Activated naive CD4-positive, alpha-beta T cell treated with anti-CD3 and anti-CD28 coated beads, Interleukin-2, amount 10 ng/mL, durations not matched to agents 7 days and 5 days (primary cell): ENCODE measurements at regions not wholly inside any gene's neighbourhood (a gene's known extent, or its start where the extent isn't known, plus 50 kb on each side); places are given as distances from the start of the nearest gene placed in this dataset.

Source experiments
- CTCF ChIA-PET: fragments of 350-600 bp; sonication (Branson Sonifier 250); formaldehyde crosslinking; loops from one replicate; lab custom pipeline; 2021; ENCODE audit warnings: antibody characterized with exemption; lab: Charles Lee
- DNase-seq: peaks from one replicate; pipeline ENCODE4 v3.0.0-alpha.2; 2020
- H3K27ac Mint-ChIP-seq: one replicate; pipeline ENCODE4 v1.8.0; 2021; ENCODE audit warnings: mild to moderate bottlenecking, moderate library complexity, mixed read lengths
- H3K27me3 Mint-ChIP-seq: one replicate; pipeline ENCODE4 v1.8.0; 2021; ENCODE audit warnings: mild to moderate bottlenecking, mixed read lengths
- H3K36me3 Mint-ChIP-seq: one replicate; pipeline ENCODE4 v1.8.0; 2021; ENCODE audit warnings: mixed read lengths
- H3K4me1 Mint-ChIP-seq: one replicate; pipeline ENCODE4 v1.8.0; 2021; ENCODE audit warnings: mixed read lengths
- H3K4me3 Mint-ChIP-seq: one replicate; pipeline ENCODE4 v1.8.0; 2021; ENCODE audit warnings: mild to moderate bottlenecking, moderate library complexity, mixed read lengths
- H3K9me3 Mint-ChIP-seq: one replicate; pipeline ENCODE4 v1.8.0; 2021; ENCODE audit warnings: mixed read lengths

GRCh38 chr7:84336766-84337165 is 142.2 kb upstream of the SEMA3A start:
- Mint-ChIP-seq H3K4me3 (no peak overlapping the region), H3K9me3 (no peaks in the 10 kb centered on the region), H3K36me3 (no peaks in the 10 kb centered on the region), H3K27me3 (no peaks in the 10 kb centered on the region), H3K4me1 (no peaks in the 10 kb centered on the region), H3K27ac (no peak overlapping the region)
- CTCF ChIA-PET: no interaction called here
- DNase-seq: no peak

GRCh38 chr7:84336303-84336702 is 141.7 kb upstream of the SEMA3A start:
- H3K9me3 Mint-ChIP-seq: no peaks in the 10 kb centered on the region
- no peaks in the 10 kb centered on the region for H3K36me3 Mint-ChIP-seq
- no peaks in the 10 kb centered on the region for H3K4me1 Mint-ChIP-seq
- H3K27ac Mint-ChIP-seq: no peak overlapping the region
- CTCF ChIA-PET: no interaction called here
- H3K4me3 Mint-ChIP-seq: no peak overlapping the region
- no peaks in the 10 kb centered on the region for H3K27me3 Mint-ChIP-seq
- DNase-seq: no peak

- CTCF ChIA-PET: interaction anchor here (0.6 kb wide), 1 partner anchor 357 kb away, joined by 4 read pairs; no protein-coding TSS in a partner anchor
- no peaks in the 10 kb centered on the region for H3K4me1 Mint-ChIP-seq
- no peak overlapping the region for H3K4me3 Mint-ChIP-seq
- DNase-seq: no peak
- H3K27me3 Mint-ChIP-seq: no peaks in the 10 kb centered on the region
- H3K27ac Mint-ChIP-seq: no peak overlapping the region
- H3K36me3 Mint-ChIP-seq: no peaks in the 10 kb centered on the region
- no peaks in the 10 kb centered on the region for H3K9me3 Mint-ChIP-seq
Measured at GRCh38 chr7:84331616-84332015, 137.0 kb upstream of the SEMA3A start.

GRCh38 chr7:84328571-84328970 is 134.0 kb upstream of the SEMA3A start:
- CTCF ChIA-PET: no interaction called here
- DNase-seq: no peak
- Mint-ChIP-seq H3K4me3 (no peak overlapping the region), H3K4me1 (no peaks in the 10 kb centered on the region), H3K9me3 (no peaks in the 10 kb centered on the region), H3K36me3 (no peaks in the 10 kb centered on the region), H3K27ac (no peak overlapping the region), H3K27me3 (no peaks in the 10 kb centered on the region)

GRCh38 chr7:84324136-84324630 is 129.6 kb upstream of the SEMA3A start:
- H3K4me3 Mint-ChIP-seq: no peak overlapping the region
- H3K4me1 Mint-ChIP-seq: no peaks in the 10 kb centered on the region
- H3K9me3 Mint-ChIP-seq: no peaks in the 10 kb centered on the region
- CTCF ChIA-PET: no interaction called here
- DNase-seq: no peak
- no peak overlapping the region for H3K27ac Mint-ChIP-seq
- no peaks in the 10 kb centered on the region for H3K27me3 Mint-ChIP-seq
- H3K36me3 Mint-ChIP-seq: no peaks in the 10 kb centered on the region

- Mint-ChIP-seq H3K36me3 (no peaks in the 10 kb centered on the region), H3K4me1 (no peaks in the 10 kb centered on the region), H3K27ac (no peak overlapping the region), H3K27me3 (no peaks in the 10 kb centered on the region), H3K4me3 (no peak overlapping the region), H3K9me3 (no peaks in the 10 kb centered on the region)
- DNase-seq: no peak
- CTCF ChIA-PET: no interaction called here
Measured at GRCh38 chr7:84317536-84317935, 122.9 kb upstream of the SEMA3A start.

- CTCF ChIA-PET: interaction anchor here (1.1 kb wide), 1 partner anchor 9 kb away, joined by 4 read pairs; no protein-coding TSS in a partner anchor
- no peak overlapping the region for H3K27ac Mint-ChIP-seq
- no peaks in the 10 kb centered on the region for H3K27me3 Mint-ChIP-seq
Measured at GRCh38 chr7:84314263-84314662, 119.7 kb upstream of the SEMA3A start.

GRCh38 chr7:84304407-84304806 is 109.8 kb upstream of the SEMA3A start:
- Mint-ChIP-seq H3K9me3 (no peaks in the 10 kb centered on the region), H3K27ac (no peak overlapping the region), H3K4me1 (no peaks in the 10 kb centered on the region), H3K27me3 (no peaks in the 10 kb centered on the region), H3K4me3 (no peak overlapping the region), H3K36me3 (no peaks in the 10 kb centered on the region)
- CTCF ChIA-PET: no interaction called here
- DNase-seq: no peak

More at GRCh38 chr7:84314263-84314662, 119.7 kb upstream of the SEMA3A start:
- Mint-ChIP-seq H3K36me3 (no peaks in the 10 kb centered on the region), H3K4me3 (no peak overlapping the region), H3K4me1 (no peaks in the 10 kb centered on the region), H3K9me3 (no peaks in the 10 kb centered on the region)
- DNase-seq: no peak

- CTCF ChIA-PET: no interaction called here
- Mint-ChIP-seq H3K4me3 (no peak overlapping the region), H3K27ac (no peak overlapping the region), H3K4me1 (no peaks in the 10 kb centered on the region), H3K9me3 (no peaks in the 10 kb centered on the region), H3K36me3 (no peaks in the 10 kb centered on the region), H3K27me3 (no peaks in the 10 kb centered on the region)
- no peak for DNase-seq
Measured at GRCh38 chr7:84302949-84303348, 108.4 kb upstream of the SEMA3A start.

GRCh38 chr7:84297616-84298015 is 103.0 kb upstream of the SEMA3A start:
- no peak overlapping the region for H3K27ac Mint-ChIP-seq
- DNase-seq: no peak

GRCh38 chr7:84294847-84295455 is 100.4 kb upstream of the SEMA3A start:
- no peaks in the 10 kb centered on the region for H3K27me3 Mint-ChIP-seq
- H3K9me3 Mint-ChIP-seq: no peaks in the 10 kb centered on the region
- CTCF ChIA-PET: no interaction called here
- no peak for DNase-seq
- H3K4me1 Mint-ChIP-seq: no peaks in the 10 kb centered on the region
- no peaks in the 10 kb centered on the region for H3K36me3 Mint-ChIP-seq
- no peak overlapping the region for H3K27ac Mint-ChIP-seq
- no peak overlapping the region for H3K4me3 Mint-ChIP-seq

More at GRCh38 chr7:84297616-84298015, 103.0 kb upstream of the SEMA3A start:
- CTCF ChIA-PET: no interaction called here
- Mint-ChIP-seq H3K36me3 (no peaks in the 10 kb centered on the region), H3K27me3 (no peaks in the 10 kb centered on the region), H3K4me1 (no peaks in the 10 kb centered on the region), H3K4me3 (no peak overlapping the region), H3K9me3 (no peaks in the 10 kb centered on the region)

GRCh38 chr7:84294391-84294790 is 99.8 kb upstream of the SEMA3A start:
- H3K36me3 Mint-ChIP-seq: no peaks in the 10 kb centered on the region
- DNase-seq: no peak
- CTCF ChIA-PET: no interaction called here
- no peaks in the 10 kb centered on the region for H3K4me1 Mint-ChIP-seq
- no peak overlapping the region for H3K27ac Mint-ChIP-seq
- H3K4me3 Mint-ChIP-seq: no peak overlapping the region
- no peaks in the 10 kb centered on the region for H3K27me3 Mint-ChIP-seq
- H3K9me3 Mint-ChIP-seq: no peaks in the 10 kb centered on the region

- Mint-ChIP-seq H3K4me3 (no peak overlapping the region), H3K9me3 (no peaks in the 10 kb centered on the region), H3K27me3 (no peaks in the 10 kb centered on the region), H3K27ac (no peak overlapping the region), H3K4me1 (no peaks in the 10 kb centered on the region), H3K36me3 (no peaks in the 10 kb centered on the region)
- DNase-seq: no peak
- CTCF ChIA-PET: no interaction called here
Measured at GRCh38 chr7:84291756-84292155, 97.2 kb upstream of the SEMA3A start.

GRCh38 chr7:84283798-84284197 is 89.2 kb upstream of the SEMA3A start:
- H3K27ac Mint-ChIP-seq: no peak overlapping the region
- DNase-seq: no peak
- no peak overlapping the region for H3K4me3 Mint-ChIP-seq
- H3K27me3 Mint-ChIP-seq: no peaks in the 10 kb centered on the region
- H3K4me1 Mint-ChIP-seq: no peaks in the 10 kb centered on the region
- H3K36me3 Mint-ChIP-seq: no peaks in the 10 kb centered on the region
- H3K9me3 Mint-ChIP-seq: no peaks in the 10 kb centered on the region
- CTCF ChIA-PET: no interaction called here

- H3K4me3 Mint-ChIP-seq: no peak overlapping the region
- no peaks in the 10 kb centered on the region for H3K9me3 Mint-ChIP-seq
- no peaks in the 10 kb centered on the region for H3K4me1 Mint-ChIP-seq
- DNase-seq: no peak
- no peaks in the 10 kb centered on the region for H3K27me3 Mint-ChIP-seq
- no peaks in the 10 kb centered on the region for H3K36me3 Mint-ChIP-seq
- CTCF ChIA-PET: no interaction called here
- H3K27ac Mint-ChIP-seq: no peak overlapping the region
Measured at GRCh38 chr7:84281518-84281917, 86.9 kb upstream of the SEMA3A start.
